B cell (primary cell): ENCODE measurements at regions not wholly inside any gene's neighbourhood (a gene's known extent, or its start where the extent isn't known, plus 50 kb on each side); places are given as distances from the start of the nearest gene placed in this dataset.

Experiments
- CTCF ChIP-seq: fragments of 200-600 bp; IDR thresholded peaks from one replicate; pipeline ENCODE4 v1.8.0; 2022; ENCODE audit warnings: antibody characterized with exemption, mild to moderate bottlenecking
- EZH2 ChIP-seq: IDR thresholded peaks from 2 replicates; pipeline ENCODE4 v1.6.1; 2012; ENCODE audit warnings: borderline replicate concordance, low read depth, mild to moderate bottlenecking, moderate library complexity, low read length; ENCODE audit not compliant: insufficient read depth, poor library complexity, severe bottlenecking

- TF ChIP-seq CTCF: no peak
- no peak for TF ChIP-seq EZH2
Measured at GRCh38 chr18:57983965-57984364, 60.1 kb upstream of the NEDD4L start.
